RPMI8226 (cell line): ENCODE measurements at regions not wholly inside any gene's neighbourhood (a gene's known extent, or its start where the extent isn't known, plus 50 kb on each side); places are given as distances from the start of the nearest gene placed in this dataset.
"Not testable (repeated sequence)": the region's sequence is repeated elsewhere in the genome, so short reads cannot be mapped to it uniquely, and the experiment has no call there.

ENCODE experiments used
- DNase-seq: peaks from one replicate; pipeline ENCODE4 v3.0.0-alpha.2; 2015

- no peak for DNase-seq
Observed at GRCh38 chr2:130289780-130290179, 52.9 kb upstream of the IMP4 start.

GRCh38 chr2:130288467-130289403, 54.0 kb upstream of the IMP4 start:
- DNase-seq: peak; percentile 42

- DNase-seq: no peak
Observed at GRCh38 chr2:130287656-130288026, 55.1 kb upstream of the IMP4 start.

- no peak for DNase-seq
Observed at GRCh38 chr2:130286983-130287655, 55.6 kb upstream of the IMP4 start.

GRCh38 chr2:130283341-130283869, 59.3 kb upstream of the IMP4 start:
- DNase-seq: not testable (repeated sequence)

GRCh38 chr2:130279551-130279950, 63.1 kb upstream of the IMP4 start:
- not testable (repeated sequence) for DNase-seq

GRCh38 chr2:130268333-130268732, 70.1 kb upstream of the TUBA3E start:
- DNase-seq: not testable (repeated sequence)

GRCh38 chr2:130267572-130267971, 69.3 kb upstream of the TUBA3E start:
- DNase-seq: not testable (repeated sequence)

- not testable (repeated sequence) for DNase-seq
Observed at GRCh38 chr2:130266836-130267235, 68.6 kb upstream of the TUBA3E start.

GRCh38 chr2:130265570-130266247, 67.5 kb upstream of the TUBA3E start:
- DNase-seq: not testable (repeated sequence)

GRCh38 chr2:130264901-130265320, 66.7 kb upstream of the TUBA3E start:
- not testable (repeated sequence) for DNase-seq

- no peak for DNase-seq
Observed at GRCh38 chr2:130264501-130264900, 66.3 kb upstream of the TUBA3E start.

- DNase-seq: no peak
Observed at GRCh38 chr2:130264046-130264445, 65.8 kb upstream of the TUBA3E start.

- no peak for DNase-seq
Observed at GRCh38 chr2:130263606-130264005, 65.4 kb upstream of the TUBA3E start.

GRCh38 chr2:130261970-130262760, 63.9 kb upstream of the TUBA3E start:
- peak; percentile 46 for DNase-seq

- no peak for DNase-seq
Observed at GRCh38 chr2:130261099-130261498, 62.9 kb upstream of the TUBA3E start.

GRCh38 chr2:130259594-130259993, 61.4 kb upstream of the TUBA3E start:
- DNase-seq: no peak

GRCh38 chr2:130258356-130258755, 60.1 kb upstream of the TUBA3E start:
- DNase-seq: no peak

GRCh38 chr2:130252880-130253645, 54.8 kb upstream of the TUBA3E start:
- peak; percentile 16 for DNase-seq

- DNase-seq: no peak
Observed at GRCh38 chr2:130251873-130252620, 53.8 kb upstream of the TUBA3E start.

- DNase-seq: peak; percentile 53
Observed at GRCh38 chr2:130251535-130251872, 53.3 kb upstream of the TUBA3E start.
